GM18511 (cell line): ENCODE measurements at regions not wholly inside any gene's neighbourhood (a gene's known extent, or its start where the extent isn't known, plus 50 kb on each side); places are given as distances from the start of the nearest gene placed in this dataset.

Experiments used
- ATAC-seq: cut with Tn5 transposase; IDR thresholded peaks from one replicate; pipeline ENCODE4 v1.9.1; 2021; ENCODE audit warnings: mild to moderate bottlenecking, moderate library complexity; ENCODE audit not compliant: unreplicated experiment

- no peak for ATAC-seq
Observed at GRCh38 chr18:41703744-41704530, 251.1 kb upstream of the PIK3C3 start.

- ATAC-seq, result no peak
Observed at GRCh38 chr18:41700416-41700815, 254.6 kb upstream of the PIK3C3 start.

GRCh38 chr18:41695441-41695840, 259.6 kb upstream of the PIK3C3 start:
- ATAC-seq, result peak; percentile 77

DNA sequence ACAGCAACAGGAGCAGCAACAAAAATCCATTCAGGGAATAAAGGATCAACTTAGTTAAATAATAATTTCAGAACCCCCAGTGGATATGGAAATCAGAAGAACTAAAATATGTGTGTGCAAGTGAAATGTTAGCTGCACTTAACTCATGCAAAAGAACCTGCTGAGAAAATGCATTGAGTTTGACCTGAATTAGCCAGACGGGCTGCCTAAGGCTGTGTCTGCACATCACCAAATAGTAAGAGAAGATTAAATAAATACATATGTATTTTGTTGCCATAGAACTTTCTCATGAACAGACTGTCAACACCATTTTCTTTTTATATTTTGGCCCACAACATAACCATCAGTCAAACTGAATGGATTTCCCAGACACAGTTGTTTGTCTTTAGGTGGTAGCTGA, 262.0 kb upstream of the PIK3C3 start:
- no peak for ATAC-seq

DNA sequence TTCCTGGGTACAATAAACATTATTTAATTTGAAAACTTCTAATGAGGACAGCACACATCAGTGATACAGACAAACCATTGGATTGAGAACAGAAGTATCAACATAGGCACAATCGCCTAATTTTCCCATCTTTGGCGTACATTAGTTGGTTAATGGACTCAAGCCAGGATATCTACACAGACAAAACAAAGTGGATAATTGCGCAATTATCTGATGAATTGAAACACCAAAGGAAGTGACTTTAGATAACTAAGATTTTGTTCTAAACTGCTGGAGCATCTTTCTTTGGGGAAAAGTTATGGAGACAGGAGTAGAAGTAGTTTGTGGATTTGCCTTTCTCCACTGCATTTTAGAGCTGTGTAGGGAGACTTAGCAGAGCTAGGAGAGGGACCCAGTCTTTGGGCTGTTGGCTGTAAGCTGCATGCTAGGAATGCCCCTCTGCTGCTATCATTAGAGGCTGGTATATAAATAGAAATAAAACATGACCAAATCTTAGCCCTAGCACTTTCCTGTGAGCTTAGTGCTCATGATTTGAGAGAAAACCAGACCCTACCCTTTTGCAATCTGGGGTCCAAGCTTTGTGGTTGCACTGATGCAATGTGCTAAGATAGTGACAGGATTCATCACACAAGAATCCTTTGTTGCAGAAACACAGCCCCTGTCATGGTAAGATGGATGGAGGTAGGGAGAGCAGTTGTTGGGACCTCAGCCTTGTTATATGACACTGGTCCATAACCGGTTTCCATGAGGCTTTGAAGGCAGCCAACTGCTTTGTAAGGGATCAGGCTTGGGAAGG, 264.5 kb upstream of the PIK3C3 start:
- ATAC-seq, result no peak

GRCh38 chr18:41687138-41687537, 267.9 kb upstream of the PIK3C3 start:
- ATAC-seq, result no peak

DNA sequence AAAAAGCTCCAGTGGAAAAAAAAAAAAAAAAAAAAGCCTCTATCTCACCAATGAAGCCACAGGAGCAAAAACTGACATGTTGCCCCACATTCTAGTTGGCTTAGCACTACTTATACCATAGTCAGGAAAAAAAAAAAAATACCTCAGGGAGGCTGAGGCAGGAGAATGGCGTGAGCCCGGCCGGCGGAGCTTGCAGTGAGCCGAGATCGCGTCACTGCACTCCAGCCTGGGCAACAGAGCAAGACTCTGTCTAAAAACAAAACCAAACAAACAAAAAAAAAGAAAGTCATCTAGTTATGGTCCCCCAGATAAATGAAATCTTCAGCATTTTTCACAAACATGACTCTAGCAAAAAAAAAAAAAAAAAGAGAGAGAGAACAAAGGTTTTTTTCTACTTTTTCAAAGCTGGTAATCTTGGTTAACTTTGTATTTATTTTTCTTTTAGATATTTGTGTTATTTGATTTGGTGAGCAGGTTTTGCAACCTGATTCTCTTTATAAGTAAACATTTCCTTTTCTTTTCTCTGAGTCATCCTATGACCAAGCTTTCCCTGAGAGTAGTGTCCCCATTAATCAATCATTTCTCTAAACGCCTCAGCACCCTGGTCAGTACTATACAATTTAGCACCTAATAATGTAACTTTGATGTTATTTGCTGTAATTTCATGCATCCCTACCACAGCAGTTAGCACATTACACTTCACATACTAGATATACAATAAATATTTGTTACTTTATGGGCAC, 273.7 kb upstream of the PIK3C3 start:
- no peak for ATAC-seq

DNA sequence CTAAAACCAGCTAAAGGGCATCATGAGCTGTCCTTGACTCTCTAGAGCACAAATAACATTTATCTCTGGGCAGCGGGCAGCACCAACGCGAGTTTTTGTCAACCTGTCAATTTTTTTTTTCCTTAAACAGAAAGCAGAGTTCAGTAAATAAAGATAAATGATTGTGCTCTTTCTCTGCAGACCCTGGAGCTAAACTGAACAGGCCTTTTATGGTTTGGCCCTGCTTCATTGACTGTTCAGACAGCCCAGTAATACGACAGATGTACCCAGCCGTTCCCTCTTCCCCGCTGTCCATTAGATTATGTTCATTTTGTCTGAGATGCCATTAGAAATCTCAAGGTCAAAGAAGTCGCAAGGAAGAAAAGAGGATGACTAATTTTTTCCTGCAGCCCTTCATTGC, 280.5 kb upstream of the PIK3C3 start:
- no peak for ATAC-seq

DNA sequence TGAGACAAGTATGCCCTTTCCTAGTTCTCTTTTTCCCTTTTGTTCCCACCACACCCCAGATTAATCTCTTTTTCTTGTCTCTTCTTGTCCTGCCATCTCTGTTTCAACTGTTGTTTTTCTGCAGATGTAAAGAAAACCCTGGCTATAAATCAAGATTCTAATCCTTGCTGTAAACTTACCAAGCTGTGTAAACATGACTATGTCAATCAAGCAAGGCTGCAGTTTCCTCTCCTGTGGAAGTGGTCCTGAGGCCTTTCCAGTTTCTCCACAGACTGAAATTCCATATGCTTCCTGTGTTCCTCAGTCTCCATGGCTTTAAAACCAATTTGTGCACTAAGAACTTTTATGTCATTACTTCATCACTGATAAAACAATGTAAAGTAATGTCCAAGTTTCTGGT, 288.8 kb upstream of the PIK3C3 start:
- ATAC-seq, result no peak

GRCh38 chr18:41665210-41665609, 289.8 kb upstream of the PIK3C3 start:
- ATAC-seq, result no peak

DNA sequence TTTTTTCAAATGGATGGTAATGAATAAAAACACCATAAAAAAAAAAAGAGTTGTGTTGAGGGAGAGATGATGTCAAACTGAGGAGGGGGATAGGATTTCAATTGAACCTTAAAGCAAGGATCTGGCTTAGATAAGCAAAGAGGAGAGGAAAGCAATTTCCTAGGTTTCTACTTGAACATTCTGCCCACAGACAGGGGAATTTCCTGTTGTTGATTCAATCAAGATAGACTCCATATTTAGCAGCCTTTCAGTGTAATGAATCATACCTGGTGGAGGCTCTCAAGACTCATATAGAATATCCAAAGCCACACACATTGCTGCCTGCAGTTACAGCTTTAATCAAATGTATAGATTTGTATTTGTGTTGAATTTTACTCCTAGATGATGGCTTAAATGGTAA, 294.4 kb upstream of the PIK3C3 start:
- no peak for ATAC-seq

DNA sequence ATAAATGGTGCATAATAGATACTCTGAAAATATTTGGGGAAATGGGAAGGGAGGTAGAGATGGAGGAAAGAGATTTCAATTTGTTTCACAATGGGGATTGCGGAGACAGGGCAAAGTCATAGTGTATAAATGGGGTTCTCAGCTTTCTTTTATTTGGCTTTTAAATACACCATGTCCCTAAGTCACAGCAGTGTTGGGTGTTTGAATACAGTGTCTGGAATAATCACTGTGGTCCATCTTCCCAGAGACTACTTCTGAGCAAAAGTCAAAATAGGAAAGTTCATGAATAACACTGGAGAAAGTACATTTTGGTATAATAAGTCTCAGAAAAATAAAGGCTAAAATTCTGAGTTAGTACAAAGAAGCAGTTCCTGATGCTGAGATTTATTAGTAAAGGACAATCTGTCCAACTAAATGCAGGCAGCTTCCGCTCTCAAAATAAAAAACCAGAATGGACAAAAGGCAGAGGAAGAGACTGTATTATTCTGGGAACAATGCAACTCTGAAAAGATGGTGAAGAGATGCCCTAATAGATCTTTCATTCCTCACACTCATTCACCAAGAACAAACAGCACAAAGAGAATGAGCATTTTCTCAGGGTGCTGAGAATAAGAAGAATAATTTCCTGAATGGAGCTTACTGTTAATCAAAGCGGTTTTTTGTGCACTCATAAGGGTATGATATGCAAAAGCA, 295.4 kb upstream of the PIK3C3 start:
- no peak for ATAC-seq

DNA sequence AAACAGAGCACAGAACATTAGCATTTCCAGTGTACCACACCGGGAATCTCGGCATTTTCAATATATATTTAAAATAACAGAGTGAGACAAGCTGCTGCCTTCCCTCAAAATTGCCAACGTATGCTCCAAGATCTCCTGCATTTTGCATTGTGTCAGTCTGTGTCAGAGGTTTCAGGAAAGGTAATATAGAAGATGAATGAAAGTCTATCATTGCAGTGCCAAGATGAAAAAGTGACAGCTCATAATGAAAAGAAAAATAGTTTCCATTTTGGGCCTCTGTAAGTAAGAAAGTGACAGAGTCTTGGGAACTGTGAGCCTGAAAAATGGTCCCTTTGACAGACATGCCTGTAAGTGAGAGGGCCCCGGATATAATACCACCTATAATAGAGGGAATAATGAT, 297.8 kb upstream of the PIK3C3 start:
- no peak for ATAC-seq

DNA sequence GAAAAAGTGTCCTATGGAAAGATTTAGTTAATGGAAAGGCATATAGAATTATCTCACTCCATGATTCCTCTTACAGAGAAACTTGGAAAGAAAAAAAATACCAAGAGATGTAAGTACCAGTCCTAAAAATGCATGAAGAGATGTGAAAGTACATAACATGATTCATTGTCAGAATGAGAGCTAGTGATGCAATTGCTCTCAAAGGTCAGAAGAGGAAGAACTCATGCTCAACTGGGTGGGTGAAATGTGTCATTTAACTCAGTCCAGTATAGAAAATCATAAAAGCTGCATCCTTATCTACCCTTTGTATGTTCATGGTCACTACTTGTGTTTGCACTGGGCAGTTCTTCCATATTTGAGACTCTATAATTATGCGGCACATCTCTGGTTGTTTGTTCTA, 300.0 kb upstream of the PIK3C3 start:
- ATAC-seq, result no peak

- ATAC-seq, result no peak
Observed at GRCh38 chr18:41647914-41648313, 307.1 kb upstream of the PIK3C3 start.

- no peak for ATAC-seq
Observed at GRCh38 chr18:41646915-41647620, 308.0 kb upstream of the PIK3C3 start.

DNA sequence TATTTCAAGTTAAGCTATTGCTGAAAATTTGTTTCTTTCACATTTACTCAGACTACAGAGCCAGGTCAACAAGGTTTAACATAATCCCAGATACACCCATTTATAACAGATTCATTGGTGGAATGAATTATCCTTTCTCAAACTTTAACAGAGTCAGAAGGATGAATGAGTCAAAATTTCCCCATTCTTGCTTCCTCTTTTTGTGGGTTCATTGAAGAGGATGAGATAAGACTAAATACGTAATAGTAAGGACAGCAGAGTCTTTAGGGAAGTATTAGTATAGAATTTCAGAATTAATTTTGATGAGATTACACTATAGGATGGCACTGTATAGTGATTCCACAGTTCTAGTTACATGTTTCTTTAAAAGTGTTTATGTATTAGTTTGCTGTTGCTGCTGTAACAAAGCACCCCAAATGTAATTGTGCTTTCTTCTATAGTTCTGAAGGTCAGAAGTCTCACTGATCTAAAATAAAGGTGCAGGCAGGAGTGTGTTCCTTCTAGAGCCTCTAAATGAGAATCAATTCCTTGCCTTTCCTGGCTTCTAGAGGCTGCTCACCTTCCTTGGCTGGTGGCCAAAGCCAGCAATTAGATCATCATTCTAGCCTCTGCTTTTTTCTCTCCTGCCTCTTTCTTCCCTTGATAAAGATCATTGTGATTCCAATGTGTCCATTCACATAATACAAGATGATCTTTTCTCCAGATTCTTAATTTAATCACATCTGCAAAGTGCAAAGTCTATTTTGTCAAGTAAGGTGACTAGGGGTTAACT, 309.3 kb upstream of the PIK3C3 start:
- ATAC-seq, result no peak

- ATAC-seq, result no peak
Observed at GRCh38 chr18:41644466-41644865, 310.6 kb upstream of the PIK3C3 start.

- ATAC-seq, result no peak
Observed at GRCh38 chr18:41643427-41643826, 311.6 kb upstream of the PIK3C3 start.

GRCh38 chr18:41642756-41643155, 312.3 kb upstream of the PIK3C3 start:
- ATAC-seq, result no peak
